Neural cell (in vitro differentiated cells): ENCODE measurements at regions not wholly inside any gene's neighbourhood (a gene's known extent, or its start where the extent isn't known, plus 50 kb on each side); places are given as distances from the start of the nearest gene placed in this dataset.
"Not testable (repeated sequence)": the region's sequence is repeated elsewhere in the genome, so short reads cannot be mapped to it uniquely, and the experiment has no call there.

Experiments used
- H2AFZ ChIP-seq: fragments of 200-600, 300-800 bp; sonication (generic), shearing (Covaris generic); 2 replicates; pipeline ENCODE4 v1.6.0; 2014; ENCODE audit warnings: low read depth, mild to moderate bottlenecking, antibody characterized with exemption, low read length, moderate library complexity
- H3F3A ChIP-seq: fragments of 200-600 bp; shearing (Covaris generic); 2 replicates; pipeline ENCODE4 v1.6.1; 2016; ENCODE audit warnings: mild to moderate bottlenecking, moderate library complexity, mixed read lengths, antibody characterized with exemption, low read length; ENCODE audit not compliant: insufficient read depth, poor library complexity, severe bottlenecking
- H3K27ac ChIP-seq: fragments of 200-600, 300-800 bp; sonication (generic), shearing (Covaris generic); 2 replicates; pipeline ENCODE4 v1.5.1; 2014; ENCODE audit warnings: mild to moderate bottlenecking, low read length, moderate library complexity
- H3K27me3 ChIP-seq: fragments of 300-800, 200-600 bp; sonication (generic), shearing (Covaris generic); 2 replicates; pipeline ENCODE4 v1.6.0; 2014; ENCODE audit warnings: mild to moderate bottlenecking, low read depth, low read length, moderate library complexity; ENCODE audit not compliant: insufficient read depth
- H3K36me3 ChIP-seq: fragments of 300-800, 200-600 bp; sonication (generic), shearing (Covaris generic); 2 replicates; pipeline ENCODE4 v1.5.1; 2014; ENCODE audit warnings: mild to moderate bottlenecking, antibody characterized with exemption, low read length, moderate library complexity; ENCODE audit not compliant: insufficient read depth
- H3K4me2 ChIP-seq: fragments of 300-800, 200-600 bp; sonication (generic), shearing (Covaris generic); 2 replicates; pipeline ENCODE4 v1.6.0; 2014; ENCODE audit warnings: mild to moderate bottlenecking, low read length
- H3K4me3 ChIP-seq: fragments of 300-800, 200-600 bp; sonication (generic), shearing (Covaris generic); 2 replicates; pipeline ENCODE4 v1.5.1; 2014; ENCODE audit warnings: mild to moderate bottlenecking, low read length, moderate library complexity
- H3K79me2 ChIP-seq: fragments of 200-600 bp; shearing (Covaris generic); replicated peaks from 2 replicates; pipeline ENCODE4 v1.6.0; 2014; ENCODE audit warnings: mild to moderate bottlenecking, low read length, moderate library complexity; ENCODE audit not compliant: insufficient read depth
- H3K9ac ChIP-seq: fragments of 300-800, 200-600 bp; sonication (generic), shearing (Covaris generic); 2 replicates; pipeline ENCODE4 v1.6.1; 2016; ENCODE audit warnings: mild to moderate bottlenecking, low read length, mixed read lengths
- H3K9me2 ChIP-seq: fragments of 200-600 bp; shearing (Covaris generic); 2 replicates; pipeline ENCODE4 v1.6.1; 2016; ENCODE audit warnings: mild to moderate bottlenecking, low read length, mixed read lengths; ENCODE audit not compliant: insufficient read depth
- H3K9me3 ChIP-seq: fragments of 200-600, 300-800 bp; sonication (generic), shearing (Covaris generic); 2 replicates; pipeline ENCODE4 v1.6.1; 2016; ENCODE audit warnings: mild to moderate bottlenecking, mixed run types, low read length, moderate library complexity, mixed read lengths
- H4K20me1 ChIP-seq: fragments of 200-600 bp; shearing (Covaris generic); 2 replicates; pipeline ENCODE4 v1.6.1; 2016; ENCODE audit warnings: mild to moderate bottlenecking, mixed run types; ENCODE audit not compliant: insufficient read depth
- EP300 ChIP-seq: fragments of 450-650 bp; conservative IDR thresholded peaks from 2 replicates; pipeline ENCODE4 v1.6.1; 2014; ENCODE audit warnings: antibody characterized with exemption, mild to moderate bottlenecking, moderate library complexity; ENCODE audit not compliant: poor library complexity, severe bottlenecking
- EZH2 ChIP-seq: fragments of 200-600, 300-800 bp; shearing (Covaris generic), sonication (generic); IDR thresholded peaks from 2 replicates; pipeline ENCODE4 v1.6.1; 2014; ENCODE audit warnings: antibody characterized with exemption, low read length, borderline replicate concordance, mild to moderate bottlenecking; ENCODE audit not compliant: insufficient read depth, poor library complexity, severe bottlenecking
- MXI1 ChIP-seq: fragments of 450-650 bp; conservative IDR thresholded peaks from 2 replicates; pipeline ENCODE4 v1.6.1; 2014; ENCODE audit warnings: antibody characterized with exemption, mild to moderate bottlenecking; ENCODE audit not compliant: poor library complexity, severe bottlenecking
- POLR2AphosphoS5 ChIP-seq: IDR thresholded peaks from 2 replicates; pipeline ENCODE4 v1.6.1; 2012
- RAD21 ChIP-seq: fragments of 450-650 bp; conservative IDR thresholded peaks from 2 replicates; pipeline ENCODE4 v1.6.1; 2014; ENCODE audit warnings: antibody characterized with exemption, mild to moderate bottlenecking, moderate library complexity
- SMC3 ChIP-seq: fragments of 450-650 bp; conservative IDR thresholded peaks from 2 replicates; pipeline ENCODE4 v1.6.1; 2014; ENCODE audit warnings: antibody characterized with exemption, mild to moderate bottlenecking, moderate library complexity; ENCODE audit not compliant: poor library complexity
- TAF1 ChIP-seq: IDR thresholded peaks from 2 replicates; pipeline ENCODE4 v1.6.1; 2012; ENCODE audit warnings: low read depth
- TF ChIP-seq, protein P1 (sequence below): IDR thresholded peaks from 2 replicates; pipeline ENCODE4 v1.6.1; 2012; ENCODE audit warnings: borderline replicate concordance
- TF ChIP-seq, protein P2 (sequence below): fragments of 450-650 bp; IDR thresholded peaks from 2 replicates; pipeline ENCODE4 v1.5.1; 2014; ENCODE audit warnings: antibody characterized with exemption, mild to moderate bottlenecking, moderate library complexity; ENCODE audit not compliant: poor library complexity, severe bottlenecking

DNA sequence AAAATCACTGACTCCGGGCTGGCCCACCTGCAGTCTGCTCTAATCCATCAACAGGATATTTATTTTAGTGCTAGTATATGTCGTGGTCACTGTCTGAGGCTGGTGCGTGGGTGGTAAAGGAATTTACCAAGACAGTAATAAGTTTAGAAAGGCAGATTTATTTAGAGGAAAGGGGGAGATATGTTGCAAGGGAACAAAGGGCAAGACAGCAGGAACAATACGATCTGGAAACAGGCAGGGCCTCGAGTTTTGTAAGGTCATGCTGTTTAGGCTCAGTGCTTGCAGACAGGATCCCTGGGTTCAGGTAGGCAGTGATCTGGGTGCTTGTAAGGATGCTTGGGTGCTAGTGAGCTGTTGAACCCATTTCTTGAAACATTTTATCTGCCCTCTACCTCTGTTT is 748.2 kb upstream of the SLITRK5 start:
- H3K9ac ChIP-seq: no peak overlapping the region
- H3F3A ChIP-seq: no peaks in the 10 kb centered on the region
- TF ChIP-seq SMC3 (no peak), TAF1 (no peak), EZH2 (no peak), RAD21 (no peak), MXI1 (no peak), EP300 (no peak), POLR2AphosphoS5 (no peak)
- TF ChIP-seq, protein P1, sequence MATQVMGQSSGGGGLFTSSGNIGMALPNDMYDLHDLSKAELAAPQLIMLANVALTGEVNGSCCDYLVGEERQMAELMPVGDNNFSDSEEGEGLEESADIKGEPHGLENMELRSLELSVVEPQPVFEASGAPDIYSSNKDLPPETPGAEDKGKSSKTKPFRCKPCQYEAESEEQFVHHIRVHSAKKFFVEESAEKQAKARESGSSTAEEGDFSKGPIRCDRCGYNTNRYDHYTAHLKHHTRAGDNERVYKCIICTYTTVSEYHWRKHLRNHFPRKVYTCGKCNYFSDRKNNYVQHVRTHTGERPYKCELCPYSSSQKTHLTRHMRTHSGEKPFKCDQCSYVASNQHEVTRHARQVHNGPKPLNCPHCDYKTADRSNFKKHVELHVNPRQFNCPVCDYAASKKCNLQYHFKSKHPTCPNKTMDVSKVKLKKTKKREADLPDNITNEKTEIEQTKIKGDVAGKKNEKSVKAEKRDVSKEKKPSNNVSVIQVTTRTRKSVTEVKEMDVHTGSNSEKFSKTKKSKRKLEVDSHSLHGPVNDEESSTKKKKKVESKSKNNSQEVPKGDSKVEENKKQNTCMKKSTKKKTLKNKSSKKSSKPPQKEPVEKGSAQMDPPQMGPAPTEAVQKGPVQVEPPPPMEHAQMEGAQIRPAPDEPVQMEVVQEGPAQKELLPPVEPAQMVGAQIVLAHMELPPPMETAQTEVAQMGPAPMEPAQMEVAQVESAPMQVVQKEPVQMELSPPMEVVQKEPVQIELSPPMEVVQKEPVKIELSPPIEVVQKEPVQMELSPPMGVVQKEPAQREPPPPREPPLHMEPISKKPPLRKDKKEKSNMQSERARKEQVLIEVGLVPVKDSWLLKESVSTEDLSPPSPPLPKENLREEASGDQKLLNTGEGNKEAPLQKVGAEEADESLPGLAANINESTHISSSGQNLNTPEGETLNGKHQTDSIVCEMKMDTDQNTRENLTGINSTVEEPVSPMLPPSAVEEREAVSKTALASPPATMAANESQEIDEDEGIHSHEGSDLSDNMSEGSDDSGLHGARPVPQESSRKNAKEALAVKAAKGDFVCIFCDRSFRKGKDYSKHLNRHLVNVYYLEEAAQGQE: no peak
- TF ChIP-seq, protein P2, sequence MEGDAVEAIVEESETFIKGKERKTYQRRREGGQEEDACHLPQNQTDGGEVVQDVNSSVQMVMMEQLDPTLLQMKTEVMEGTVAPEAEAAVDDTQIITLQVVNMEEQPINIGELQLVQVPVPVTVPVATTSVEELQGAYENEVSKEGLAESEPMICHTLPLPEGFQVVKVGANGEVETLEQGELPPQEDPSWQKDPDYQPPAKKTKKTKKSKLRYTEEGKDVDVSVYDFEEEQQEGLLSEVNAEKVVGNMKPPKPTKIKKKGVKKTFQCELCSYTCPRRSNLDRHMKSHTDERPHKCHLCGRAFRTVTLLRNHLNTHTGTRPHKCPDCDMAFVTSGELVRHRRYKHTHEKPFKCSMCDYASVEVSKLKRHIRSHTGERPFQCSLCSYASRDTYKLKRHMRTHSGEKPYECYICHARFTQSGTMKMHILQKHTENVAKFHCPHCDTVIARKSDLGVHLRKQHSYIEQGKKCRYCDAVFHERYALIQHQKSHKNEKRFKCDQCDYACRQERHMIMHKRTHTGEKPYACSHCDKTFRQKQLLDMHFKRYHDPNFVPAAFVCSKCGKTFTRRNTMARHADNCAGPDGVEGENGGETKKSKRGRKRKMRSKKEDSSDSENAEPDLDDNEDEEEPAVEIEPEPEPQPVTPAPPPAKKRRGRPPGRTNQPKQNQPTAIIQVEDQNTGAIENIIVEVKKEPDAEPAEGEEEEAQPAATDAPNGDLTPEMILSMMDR: no peak
- no peaks in the 10 kb centered on the region for H3K79me2 ChIP-seq
- H2AFZ ChIP-seq: no peak overlapping the region
- H4K20me1 ChIP-seq: no peaks in the 10 kb centered on the region
- H3K27ac ChIP-seq: no peak overlapping the region
- no peak overlapping the region for H3K4me3 ChIP-seq
- no peaks in the 10 kb centered on the region for H3K27me3 ChIP-seq
- H3K9me2 ChIP-seq: no peaks in the 10 kb centered on the region
- no peaks in the 10 kb centered on the region for H3K9me3 ChIP-seq
- no peak overlapping the region for H3K4me2 ChIP-seq
- H3K36me3 ChIP-seq: no peaks in the 10 kb centered on the region

DNA sequence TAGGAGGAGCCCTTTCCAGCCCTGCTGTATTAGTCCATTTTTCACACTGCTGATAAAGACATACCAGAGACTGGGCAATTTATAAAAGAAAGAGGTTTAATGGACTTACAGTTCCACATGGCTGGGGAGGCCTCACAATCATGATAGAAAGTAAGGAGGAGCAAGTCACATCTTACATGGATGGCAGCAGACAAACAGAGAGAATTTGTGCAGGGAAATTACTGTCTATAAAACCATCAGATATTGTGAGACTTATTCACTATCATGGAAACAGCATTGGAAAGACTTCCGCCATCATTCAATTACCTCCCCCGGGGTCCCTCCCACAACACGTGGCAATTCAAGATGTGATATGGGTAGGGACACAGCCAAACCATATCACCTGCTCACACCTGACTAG is 744.3 kb upstream of the SLITRK5 start:
- H3K9me3 ChIP-seq, H3K27ac ChIP-seq, H3K27me3 ChIP-seq, H3K4me2 ChIP-seq, H3K36me3 ChIP-seq, H3K9me2 ChIP-seq, H3K9ac ChIP-seq, H3K79me2 ChIP-seq, H2AFZ ChIP-seq, H3F3A ChIP-seq, H4K20me1 ChIP-seq, H3K4me3 ChIP-seq: not testable (repeated sequence)

DNA sequence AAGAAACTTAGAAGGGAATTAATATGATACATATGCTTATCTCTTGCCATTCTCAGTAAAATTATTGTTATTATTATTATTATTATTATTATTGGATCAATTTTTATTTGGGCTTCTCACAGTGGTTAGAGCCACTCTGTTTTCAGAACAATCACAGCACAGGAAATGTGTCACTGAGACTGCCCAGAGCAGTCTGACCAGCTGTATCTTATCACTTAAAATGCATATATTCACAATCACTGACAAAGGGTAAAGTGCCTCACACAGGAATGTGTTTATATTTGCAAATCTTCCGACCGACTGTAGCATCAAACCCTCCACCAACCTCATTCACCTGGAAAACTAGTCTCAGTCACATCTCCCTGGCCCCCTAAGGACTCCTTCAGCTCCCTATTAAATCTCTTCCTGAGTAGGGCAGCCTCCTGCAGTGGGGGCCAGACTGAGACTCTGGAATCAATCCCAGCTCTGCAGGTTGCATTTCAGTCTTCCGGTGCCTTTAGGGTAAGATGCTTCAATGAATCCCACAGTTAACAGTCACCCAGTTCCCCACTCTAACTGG is 738.3 kb upstream of the SLITRK5 start:
- Histone ChIP-seq H3K27me3 (no peaks in the 10 kb centered on the region), H3K79me2 (no peaks in the 10 kb centered on the region), H3K4me2 (no peak overlapping the region), H3K27ac (no peak overlapping the region), H4K20me1 (no peaks in the 10 kb centered on the region), H3F3A (no peaks in the 10 kb centered on the region), H3K9ac (no peak overlapping the region), H2AFZ (peak overlapping the region; percentile 10), H3K9me3 (no peaks in the 10 kb centered on the region), H3K4me3 (no peak overlapping the region), H3K36me3 (no peaks in the 10 kb centered on the region), H3K9me2 (no peaks in the 10 kb centered on the region)
- TF ChIP-seq POLR2AphosphoS5: no peak
- TF ChIP-seq SMC3: no peak
- TF ChIP-seq, protein P1: no peak
- no peak for TF ChIP-seq EZH2
- no peak for TF ChIP-seq TAF1
- TF ChIP-seq, protein P2: no peak
- TF ChIP-seq MXI1: no peak
- TF ChIP-seq EP300: no peak
- no peak for TF ChIP-seq RAD21
